HL-60 (cell line): ENCODE measurements at regions not wholly inside any gene's neighbourhood (a gene's known extent, or its start where the extent isn't known, plus 50 kb on each side); places are given as distances from the start of the nearest gene placed in this dataset.

Experiments
- CTCF ChIP-seq: IDR thresholded peaks from one replicate; pipeline ENCODE4 v1.5.1; 2011; ENCODE audit warnings: low read length, control low read depth, inconsistent platforms; ENCODE audit not compliant: insufficient read depth
- POLR2AphosphoS5 ChIP-seq: IDR thresholded peaks from 2 replicates; pipeline ENCODE4 v1.6.1; 2012; ENCODE audit warnings: low read depth
- SPI1 ChIP-seq: IDR thresholded peaks from 2 replicates; pipeline ENCODE4 v1.6.1; 2012; ENCODE audit warnings: low read depth, mild to moderate bottlenecking, borderline replicate concordance

DNA sequence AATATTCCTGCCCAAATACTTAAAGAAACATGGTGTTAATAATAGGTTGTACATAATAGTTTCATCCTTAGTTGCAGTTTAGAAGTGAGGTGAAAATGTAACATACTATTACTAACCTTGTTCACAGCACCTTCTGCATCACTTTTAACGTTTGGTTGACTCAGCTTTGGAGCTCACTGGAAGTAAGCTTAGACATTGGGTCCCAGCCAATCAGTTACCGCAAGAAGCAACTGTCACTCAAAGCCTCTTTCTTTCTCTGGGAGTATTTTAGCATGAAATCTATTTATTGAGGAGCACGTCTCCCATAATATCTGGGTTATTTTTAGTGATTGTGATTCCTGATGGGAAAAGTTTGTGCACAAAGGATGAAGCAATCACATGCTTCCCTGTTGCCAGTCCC lies 472.6 kb downstream of the SNAPC1 start:
- TF ChIP-seq CTCF (no peak), SPI1 (no peak), POLR2AphosphoS5 (no peak)
